ENCODE measurements at regions not wholly inside any gene's neighbourhood (a gene's known extent, or its start where the extent isn't known, plus 50 kb on each side); places are given as distances from the start of the nearest gene placed in this dataset.

DNA sequence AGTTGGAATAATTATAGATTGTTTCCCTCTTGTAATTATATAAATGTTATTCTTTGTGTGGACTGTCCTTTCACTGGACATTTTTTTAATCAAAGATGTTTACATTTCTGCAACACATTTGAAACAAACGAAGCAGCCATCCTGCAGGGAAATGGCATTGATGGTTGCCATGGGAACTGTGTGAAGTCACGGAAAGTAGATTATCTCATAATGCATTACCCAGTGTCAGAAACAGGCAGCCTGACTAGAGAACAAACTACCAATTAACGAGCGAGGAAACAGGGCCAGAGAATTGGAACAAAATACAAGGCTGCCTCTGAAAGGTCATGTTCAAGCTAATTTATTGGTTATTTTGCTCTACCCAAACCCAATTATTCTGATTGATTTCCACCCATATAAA is 96.9 kb upstream of the LARGE1 start:
- ATAC-seq (no peak), DNase-seq (ENCODE audit: low spot score) (no peak)
- Mint-ChIP-seq H3K27ac (no peak overlapping the region), H3K4me3 (no peak overlapping the region), H3K4me1 (peaks cover 8% of the 10 kb centered on the region), H3K27me3 (ENCODE audit: low read depth) (peaks cover 7% of the 10 kb centered on the region), H3K36me3 (peaks cover 24% of the 10 kb centered on the region), H3K9me3 (peaks cover 28% of the 10 kb centered on the region)
- POLR2A ChIA-PET = no interaction called here
- CTCF ChIA-PET = no interaction called here
- TF ChIP-seq PRRX2 (CRISPR knock-in tag; IDR thresholded peaks at IDR 0.05) (no peak), NFYB (CRISPR knock-in tag; conservative IDR thresholded peaks at IDR 0.05; ENCODE audit: low read depth) (no peak), MXD4 (CRISPR knock-in tag; IDR thresholded peaks at IDR 0.05; ENCODE audit: borderline replicate concordance) (no peak), ETV6 (CRISPR knock-in tag; IDR thresholded peaks at IDR 0.05) (no peak), ATF2 (CRISPR knock-in tag; IDR thresholded peaks at IDR 0.05; ENCODE audit: borderline replicate concordance, low read depth) (no peak), ATF1 (CRISPR knock-in tag; IDR thresholded peaks at IDR 0.05) (no peak)
- TF ChIP-seq, protein P1, sequence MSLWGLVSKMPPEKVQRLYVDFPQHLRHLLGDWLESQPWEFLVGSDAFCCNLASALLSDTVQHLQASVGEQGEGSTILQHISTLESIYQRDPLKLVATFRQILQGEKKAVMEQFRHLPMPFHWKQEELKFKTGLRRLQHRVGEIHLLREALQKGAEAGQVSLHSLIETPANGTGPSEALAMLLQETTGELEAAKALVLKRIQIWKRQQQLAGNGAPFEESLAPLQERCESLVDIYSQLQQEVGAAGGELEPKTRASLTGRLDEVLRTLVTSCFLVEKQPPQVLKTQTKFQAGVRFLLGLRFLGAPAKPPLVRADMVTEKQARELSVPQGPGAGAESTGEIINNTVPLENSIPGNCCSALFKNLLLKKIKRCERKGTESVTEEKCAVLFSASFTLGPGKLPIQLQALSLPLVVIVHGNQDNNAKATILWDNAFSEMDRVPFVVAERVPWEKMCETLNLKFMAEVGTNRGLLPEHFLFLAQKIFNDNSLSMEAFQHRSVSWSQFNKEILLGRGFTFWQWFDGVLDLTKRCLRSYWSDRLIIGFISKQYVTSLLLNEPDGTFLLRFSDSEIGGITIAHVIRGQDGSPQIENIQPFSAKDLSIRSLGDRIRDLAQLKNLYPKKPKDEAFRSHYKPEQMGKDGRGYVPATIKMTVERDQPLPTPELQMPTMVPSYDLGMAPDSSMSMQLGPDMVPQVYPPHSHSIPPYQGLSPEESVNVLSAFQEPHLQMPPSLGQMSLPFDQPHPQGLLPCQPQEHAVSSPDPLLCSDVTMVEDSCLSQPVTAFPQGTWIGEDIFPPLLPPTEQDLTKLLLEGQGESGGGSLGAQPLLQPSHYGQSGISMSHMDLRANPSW (CRISPR knock-in tag; conservative IDR thresholded peaks at IDR 0.05; ENCODE audit: low read depth) = no peak
- TF ChIP-seq, protein P2, sequence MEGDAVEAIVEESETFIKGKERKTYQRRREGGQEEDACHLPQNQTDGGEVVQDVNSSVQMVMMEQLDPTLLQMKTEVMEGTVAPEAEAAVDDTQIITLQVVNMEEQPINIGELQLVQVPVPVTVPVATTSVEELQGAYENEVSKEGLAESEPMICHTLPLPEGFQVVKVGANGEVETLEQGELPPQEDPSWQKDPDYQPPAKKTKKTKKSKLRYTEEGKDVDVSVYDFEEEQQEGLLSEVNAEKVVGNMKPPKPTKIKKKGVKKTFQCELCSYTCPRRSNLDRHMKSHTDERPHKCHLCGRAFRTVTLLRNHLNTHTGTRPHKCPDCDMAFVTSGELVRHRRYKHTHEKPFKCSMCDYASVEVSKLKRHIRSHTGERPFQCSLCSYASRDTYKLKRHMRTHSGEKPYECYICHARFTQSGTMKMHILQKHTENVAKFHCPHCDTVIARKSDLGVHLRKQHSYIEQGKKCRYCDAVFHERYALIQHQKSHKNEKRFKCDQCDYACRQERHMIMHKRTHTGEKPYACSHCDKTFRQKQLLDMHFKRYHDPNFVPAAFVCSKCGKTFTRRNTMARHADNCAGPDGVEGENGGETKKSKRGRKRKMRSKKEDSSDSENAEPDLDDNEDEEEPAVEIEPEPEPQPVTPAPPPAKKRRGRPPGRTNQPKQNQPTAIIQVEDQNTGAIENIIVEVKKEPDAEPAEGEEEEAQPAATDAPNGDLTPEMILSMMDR (IDR thresholded peaks at IDR 0.05) = no peak
- TF ChIP-seq, protein P3, sequence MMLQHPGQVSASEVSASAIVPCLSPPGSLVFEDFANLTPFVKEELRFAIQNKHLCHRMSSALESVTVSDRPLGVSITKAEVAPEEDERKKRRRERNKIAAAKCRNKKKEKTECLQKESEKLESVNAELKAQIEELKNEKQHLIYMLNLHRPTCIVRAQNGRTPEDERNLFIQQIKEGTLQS (CRISPR knock-in tag; conservative IDR thresholded peaks at IDR 0.05) = no peak
- TF ChIP-seq, protein P4, sequence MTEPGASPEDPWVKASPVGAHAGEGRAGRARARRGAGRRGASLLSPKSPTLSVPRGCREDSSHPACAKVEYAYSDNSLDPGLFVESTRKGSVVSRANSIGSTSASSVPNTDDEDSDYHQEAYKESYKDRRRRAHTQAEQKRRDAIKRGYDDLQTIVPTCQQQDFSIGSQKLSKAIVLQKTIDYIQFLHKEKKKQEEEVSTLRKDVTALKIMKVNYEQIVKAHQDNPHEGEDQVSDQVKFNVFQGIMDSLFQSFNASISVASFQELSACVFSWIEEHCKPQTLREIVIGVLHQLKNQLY (CRISPR knock-in tag; IDR thresholded peaks at IDR 0.05) = no peak
- TF ChIP-seq, protein P5, sequence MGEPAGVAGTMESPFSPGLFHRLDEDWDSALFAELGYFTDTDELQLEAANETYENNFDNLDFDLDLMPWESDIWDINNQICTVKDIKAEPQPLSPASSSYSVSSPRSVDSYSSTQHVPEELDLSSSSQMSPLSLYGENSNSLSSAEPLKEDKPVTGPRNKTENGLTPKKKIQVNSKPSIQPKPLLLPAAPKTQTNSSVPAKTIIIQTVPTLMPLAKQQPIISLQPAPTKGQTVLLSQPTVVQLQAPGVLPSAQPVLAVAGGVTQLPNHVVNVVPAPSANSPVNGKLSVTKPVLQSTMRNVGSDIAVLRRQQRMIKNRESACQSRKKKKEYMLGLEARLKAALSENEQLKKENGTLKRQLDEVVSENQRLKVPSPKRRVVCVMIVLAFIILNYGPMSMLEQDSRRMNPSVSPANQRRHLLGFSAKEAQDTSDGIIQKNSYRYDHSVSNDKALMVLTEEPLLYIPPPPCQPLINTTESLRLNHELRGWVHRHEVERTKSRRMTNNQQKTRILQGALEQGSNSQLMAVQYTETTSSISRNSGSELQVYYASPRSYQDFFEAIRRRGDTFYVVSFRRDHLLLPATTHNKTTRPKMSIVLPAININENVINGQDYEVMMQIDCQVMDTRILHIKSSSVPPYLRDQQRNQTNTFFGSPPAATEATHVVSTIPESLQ (CRISPR knock-in tag; IDR thresholded peaks at IDR 0.05) = no peak

DNA sequence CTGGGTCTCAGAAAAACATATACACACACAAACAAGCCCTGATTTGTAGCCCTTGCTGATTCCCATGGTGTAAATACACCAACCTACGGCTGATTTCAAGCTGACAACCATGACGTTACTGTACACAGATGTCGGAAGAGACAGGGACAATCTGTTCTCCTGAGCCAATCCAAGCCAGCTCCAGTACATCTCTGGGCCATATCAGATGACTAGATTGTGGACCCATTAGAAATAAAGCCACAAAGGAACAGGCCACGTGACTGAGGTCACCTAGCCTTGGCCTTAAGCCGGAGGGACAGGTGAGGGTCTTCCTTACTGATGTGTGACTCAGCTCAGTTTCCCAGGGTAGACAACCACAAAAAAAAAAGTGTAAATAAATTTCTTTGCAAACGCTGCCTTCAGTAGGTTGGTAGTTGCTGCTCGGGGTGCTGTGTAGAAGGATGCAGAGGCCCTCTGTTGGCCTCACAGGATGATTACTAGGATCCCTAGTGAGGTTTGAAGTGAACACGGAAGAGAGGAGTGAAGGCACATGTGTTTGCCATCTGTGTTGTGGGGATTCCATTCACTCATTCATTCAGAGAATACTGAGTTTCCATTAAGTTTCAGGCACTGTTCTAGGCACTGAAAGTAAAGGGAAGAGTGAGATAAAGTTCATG is 99.0 kb upstream of the LARGE1 start:
- H3K36me3 Mint-ChIP-seq = peaks cover 16% of the 10 kb centered on the region
- H3K27me3 Mint-ChIP-seq (ENCODE audit: low read depth) = peaks cover 9% of the 10 kb centered on the region
- peaks cover 8% of the 10 kb centered on the region for H3K4me1 Mint-ChIP-seq
- H3K9me3 Mint-ChIP-seq = peaks cover 23% of the 10 kb centered on the region
- POLR2A ChIA-PET = no interaction called here
- H3K4me3 Mint-ChIP-seq = no peak overlapping the region
- H3K27ac Mint-ChIP-seq = no peak overlapping the region
- DNase-seq (ENCODE audit: low spot score) = no peak
- CTCF ChIA-PET = no interaction called here
- ATAC-seq = no peak
- TF ChIP-seq, protein P6, sequence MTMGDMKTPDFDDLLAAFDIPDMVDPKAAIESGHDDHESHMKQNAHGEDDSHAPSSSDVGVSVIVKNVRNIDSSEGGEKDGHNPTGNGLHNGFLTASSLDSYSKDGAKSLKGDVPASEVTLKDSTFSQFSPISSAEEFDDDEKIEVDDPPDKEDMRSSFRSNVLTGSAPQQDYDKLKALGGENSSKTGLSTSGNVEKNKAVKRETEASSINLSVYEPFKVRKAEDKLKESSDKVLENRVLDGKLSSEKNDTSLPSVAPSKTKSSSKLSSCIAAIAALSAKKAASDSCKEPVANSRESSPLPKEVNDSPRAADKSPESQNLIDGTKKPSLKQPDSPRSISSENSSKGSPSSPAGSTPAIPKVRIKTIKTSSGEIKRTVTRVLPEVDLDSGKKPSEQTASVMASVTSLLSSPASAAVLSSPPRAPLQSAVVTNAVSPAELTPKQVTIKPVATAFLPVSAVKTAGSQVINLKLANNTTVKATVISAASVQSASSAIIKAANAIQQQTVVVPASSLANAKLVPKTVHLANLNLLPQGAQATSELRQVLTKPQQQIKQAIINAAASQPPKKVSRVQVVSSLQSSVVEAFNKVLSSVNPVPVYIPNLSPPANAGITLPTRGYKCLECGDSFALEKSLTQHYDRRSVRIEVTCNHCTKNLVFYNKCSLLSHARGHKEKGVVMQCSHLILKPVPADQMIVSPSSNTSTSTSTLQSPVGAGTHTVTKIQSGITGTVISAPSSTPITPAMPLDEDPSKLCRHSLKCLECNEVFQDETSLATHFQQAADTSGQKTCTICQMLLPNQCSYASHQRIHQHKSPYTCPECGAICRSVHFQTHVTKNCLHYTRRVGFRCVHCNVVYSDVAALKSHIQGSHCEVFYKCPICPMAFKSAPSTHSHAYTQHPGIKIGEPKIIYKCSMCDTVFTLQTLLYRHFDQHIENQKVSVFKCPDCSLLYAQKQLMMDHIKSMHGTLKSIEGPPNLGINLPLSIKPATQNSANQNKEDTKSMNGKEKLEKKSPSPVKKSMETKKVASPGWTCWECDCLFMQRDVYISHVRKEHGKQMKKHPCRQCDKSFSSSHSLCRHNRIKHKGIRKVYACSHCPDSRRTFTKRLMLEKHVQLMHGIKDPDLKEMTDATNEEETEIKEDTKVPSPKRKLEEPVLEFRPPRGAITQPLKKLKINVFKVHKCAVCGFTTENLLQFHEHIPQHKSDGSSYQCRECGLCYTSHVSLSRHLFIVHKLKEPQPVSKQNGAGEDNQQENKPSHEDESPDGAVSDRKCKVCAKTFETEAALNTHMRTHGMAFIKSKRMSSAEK (CRISPR knock-in tag; IDR thresholded peaks at IDR 0.05; ENCODE audit: borderline replicate concordance) = no peak
- TF ChIP-seq, protein P7, sequence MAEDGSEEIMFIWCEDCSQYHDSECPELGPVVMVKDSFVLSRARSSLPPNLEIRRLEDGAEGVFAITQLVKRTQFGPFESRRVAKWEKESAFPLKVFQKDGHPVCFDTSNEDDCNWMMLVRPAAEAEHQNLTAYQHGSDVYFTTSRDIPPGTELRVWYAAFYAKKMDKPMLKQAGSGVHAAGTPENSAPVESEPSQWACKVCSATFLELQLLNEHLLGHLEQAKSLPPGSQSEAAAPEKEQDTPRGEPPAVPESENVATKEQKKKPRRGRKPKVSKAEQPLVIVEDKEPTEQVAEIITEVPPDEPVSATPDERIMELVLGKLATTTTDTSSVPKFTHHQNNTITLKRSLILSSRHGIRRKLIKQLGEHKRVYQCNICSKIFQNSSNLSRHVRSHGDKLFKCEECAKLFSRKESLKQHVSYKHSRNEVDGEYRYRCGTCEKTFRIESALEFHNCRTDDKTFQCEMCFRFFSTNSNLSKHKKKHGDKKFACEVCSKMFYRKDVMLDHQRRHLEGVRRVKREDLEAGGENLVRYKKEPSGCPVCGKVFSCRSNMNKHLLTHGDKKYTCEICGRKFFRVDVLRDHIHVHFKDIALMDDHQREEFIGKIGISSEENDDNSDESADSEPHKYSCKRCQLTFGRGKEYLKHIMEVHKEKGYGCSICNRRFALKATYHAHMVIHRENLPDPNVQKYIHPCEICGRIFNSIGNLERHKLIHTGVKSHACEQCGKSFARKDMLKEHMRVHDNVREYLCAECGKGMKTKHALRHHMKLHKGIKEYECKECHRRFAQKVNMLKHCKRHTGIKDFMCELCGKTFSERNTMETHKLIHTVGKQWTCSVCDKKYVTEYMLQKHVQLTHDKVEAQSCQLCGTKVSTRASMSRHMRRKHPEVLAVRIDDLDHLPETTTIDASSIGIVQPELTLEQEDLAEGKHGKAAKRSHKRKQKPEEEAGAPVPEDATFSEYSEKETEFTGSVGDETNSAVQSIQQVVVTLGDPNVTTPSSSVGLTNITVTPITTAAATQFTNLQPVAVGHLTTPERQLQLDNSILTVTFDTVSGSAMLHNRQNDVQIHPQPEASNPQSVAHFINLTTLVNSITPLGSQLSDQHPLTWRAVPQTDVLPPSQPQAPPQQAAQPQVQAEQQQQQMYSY (CRISPR knock-in tag; IDR thresholded peaks at IDR 0.05) = no peak
- no peak for TF ChIP-seq FOXJ3 (CRISPR knock-in tag; IDR thresholded peaks at IDR 0.05; ENCODE audit: borderline replicate concordance)
- TF ChIP-seq KAT7 (CRISPR knock-in tag; IDR thresholded peaks at IDR 0.05; ENCODE audit: borderline replicate concordance) = no peak

All from WTC11 (cell line).